ENCODE measurements at regions not wholly inside any gene's neighbourhood (a gene's known extent, or its start where the extent isn't known, plus 50 kb on each side); places are given as distances from the start of the nearest gene placed in this dataset.

- DNase-seq (ENCODE audit: low spot score) (no peak), ATAC-seq (no peak)
- H3K4me3 ChIP-seq = no peak overlapping the region
- H3K4me2 ChIP-seq = no peak overlapping the region
- H3K4me1 Mint-ChIP-seq = peaks cover 2% of the 10 kb centered on the region; the same call in 2 of the 3 replicates
- no peaks in the 10 kb centered on the region for H3K36me3 Mint-ChIP-seq (ENCODE audit: low read depth)
- H3K36me3 ChIP-seq (ENCODE audit: insufficient read depth) = no peaks in the 10 kb centered on the region
- no peak overlapping the region for H3K27ac Mint-ChIP-seq
- no peaks in the 10 kb centered on the region for H3K9me3 Mint-ChIP-seq
- H3K27ac ChIP-seq (ENCODE audit: low read depth) = no peak overlapping the region
- H2AFZ ChIP-seq = no peak overlapping the region
- H3K79me2 ChIP-seq (replicated peaks; ENCODE audit: insufficient read depth) = no peaks in the 10 kb centered on the region
- H3K9me2 ChIP-seq (ENCODE audit: insufficient read depth) = 0 out of 2 replicates have a peak, but pooled peaks cover 6% of the 10 kb centered on the region
- no peak overlapping the region for H3K4me3 Mint-ChIP-seq
- H3K27me3 ChIP-seq (ENCODE audit: insufficient read depth) = no peaks in the 10 kb centered on the region
- H4K20me1 ChIP-seq (replicated peaks; ENCODE audit: insufficient read depth) = no peaks in the 10 kb centered on the region; the same call in 1 of the 2 replicates
- no peaks in the 10 kb centered on the region for H3K4me1 ChIP-seq (ENCODE audit: insufficient read depth)
- H3K27me3 Mint-ChIP-seq (ENCODE audit: insufficient read depth, low read depth, poor library complexity) = peaks cover 10% of the 10 kb centered on the region
- no peak for TF ChIP-seq ZNF331 (CRISPR knock-in tag; IDR thresholded peaks at IDR 0.05; ENCODE audit: low read depth)
- TF ChIP-seq EZH2phosphoT487 (IDR thresholded peaks at IDR 0.05; ENCODE audit: unreplicated experiment) = no peak
- TF ChIP-seq ETS1 (IDR thresholded peaks at IDR 0.05) = no peak
- no peak for TF ChIP-seq REST (IDR thresholded peaks at IDR 0.05; ENCODE audit: unreplicated experiment)
- no peak for TF ChIP-seq EZH2 (IDR thresholded peaks at IDR 0.05; ENCODE audit: low read depth, unreplicated experiment)
- no peak for TF ChIP-seq POLR2AphosphoS5 (IDR thresholded peaks at IDR 0.05; ENCODE audit: low read depth)
- TF ChIP-seq JUNB (IDR thresholded peaks at IDR 0.05; ENCODE audit: unreplicated experiment) = no peak
- no peak for TF ChIP-seq CREB1 (CRISPR knock-in tag; IDR thresholded peaks at IDR 0.05; ENCODE audit: low read depth)
- no peak for TF ChIP-seq CTCF (conservative IDR thresholded peaks at IDR 0.05; ENCODE audit: low read depth in 2 of 2)
- TF ChIP-seq ZNF462 (CRISPR knock-in tag; IDR thresholded peaks at IDR 0.05) = no peak
- no peak for TF ChIP-seq NANOG (IDR thresholded peaks at IDR 0.05; ENCODE audit: borderline replicate concordance)
- no peak for TF ChIP-seq STAT1 (IDR thresholded peaks at IDR 0.05; ENCODE audit: unreplicated experiment)
- no peak for TF ChIP-seq ZNF114 (CRISPR knock-in tag; IDR thresholded peaks at IDR 0.05)
- no peaks in the 10 kb centered on the region for H3F3A ChIP-seq (replicated peaks; ENCODE audit: low read depth)
Observed at GRCh38 chr12:107490010-107490409, 195.6 kb upstream of the PWP1 start.

Measured in GM23338 (cell line).